HG03565 (cell line): ENCODE measurements at regions not wholly inside any gene's neighbourhood (a gene's known extent, or its start where the extent isn't known, plus 50 kb on each side); places are given as distances from the start of the nearest gene placed in this dataset.

Source experiments
- ATAC-seq: cut with Tn5 transposase; IDR thresholded peaks from one replicate; pipeline ENCODE4 v1.9.1; 2021; ENCODE audit warnings: mild to moderate bottlenecking, moderate library complexity; ENCODE audit not compliant: unreplicated experiment

- ATAC-seq = no peak
Observed at GRCh38 chr4:11271263-11271662, 157.4 kb downstream of the HS3ST1 start.

- no peak for ATAC-seq
Observed at GRCh38 chr4:11268149-11268548, 160.5 kb downstream of the HS3ST1 start.

DNA sequence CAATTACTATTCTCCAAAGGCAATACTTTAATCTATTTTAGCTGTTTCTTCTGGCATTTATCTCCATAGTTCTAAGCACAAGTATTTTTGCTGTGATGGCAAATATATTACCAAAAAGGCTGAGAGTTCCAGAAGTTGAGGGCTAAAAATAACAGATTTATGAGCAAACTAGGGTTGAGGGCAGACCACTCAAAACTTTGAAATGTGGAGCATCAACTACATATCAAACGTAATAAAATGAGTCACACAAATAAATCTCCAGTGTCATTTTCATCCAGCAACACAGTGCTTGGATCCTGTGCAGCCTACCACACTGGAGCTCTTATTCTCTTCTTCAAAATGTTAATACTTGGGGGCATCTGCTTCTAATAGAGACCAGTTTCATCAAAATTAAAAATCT lies 163.9 kb downstream of the HS3ST1 start:
- ATAC-seq = no peak

DNA sequence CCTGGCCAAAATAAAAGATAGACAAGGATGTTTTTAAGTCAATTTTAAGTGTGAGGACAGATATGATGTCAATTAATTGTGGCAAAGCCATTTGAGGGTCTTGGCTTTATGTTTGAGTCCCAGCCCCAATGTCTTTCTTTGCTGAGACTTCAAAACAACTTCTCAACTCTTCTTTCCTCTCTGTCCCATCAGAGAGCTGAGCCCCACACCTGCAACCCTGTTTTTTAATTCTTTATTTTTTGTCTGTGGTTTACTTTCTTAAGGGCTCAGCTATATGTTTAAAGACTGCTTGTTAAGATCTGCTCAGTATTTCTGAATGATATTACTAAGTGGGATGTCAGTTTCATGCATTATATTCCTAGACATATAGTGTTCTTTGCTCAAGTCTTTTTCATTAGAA lies 164.3 kb downstream of the HS3ST1 start:
- ATAC-seq = no peak

GRCh38 chr4:11263208-11263607 lies 165.5 kb downstream of the HS3ST1 start:
- no peak for ATAC-seq

DNA sequence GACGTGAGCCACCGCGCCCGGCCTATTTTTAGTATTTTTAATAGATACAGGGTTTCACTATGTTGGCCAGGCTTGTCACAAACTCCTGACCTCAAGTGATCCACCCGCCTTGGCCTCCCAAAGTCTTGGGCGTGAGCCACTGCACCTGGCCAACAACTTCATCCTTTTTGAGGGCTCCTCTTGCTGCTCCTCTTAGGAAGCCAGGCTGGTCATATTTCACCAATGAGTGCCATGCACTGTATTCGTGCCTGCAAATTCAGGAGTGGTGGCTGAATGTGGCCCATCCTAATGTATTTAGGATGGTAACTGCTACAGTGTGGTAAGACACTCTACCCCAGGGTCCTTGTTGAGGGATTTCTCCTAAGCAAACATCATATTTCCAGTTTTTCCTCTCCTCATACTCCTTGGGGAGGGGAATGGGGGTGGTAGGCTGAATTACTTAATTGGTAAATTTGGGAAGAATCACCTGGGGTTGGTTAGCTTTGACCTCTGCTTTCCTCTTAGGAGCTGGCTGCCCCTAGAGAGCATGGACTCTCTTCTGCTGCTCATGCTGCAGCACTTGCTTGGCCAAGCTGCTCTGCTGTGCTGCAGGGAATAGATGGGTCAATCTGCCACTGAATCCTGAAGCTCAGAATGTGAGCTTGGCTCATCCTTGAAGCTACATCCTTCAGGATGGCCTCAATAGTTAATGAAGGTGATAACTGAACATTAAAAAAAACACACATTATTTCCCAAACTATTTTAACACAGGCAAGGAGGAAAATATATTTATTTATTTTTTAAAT lies 167.4 kb downstream of the HS3ST1 start:
- ATAC-seq = no peak

GRCh38 chr4:11259837-11260236 lies 168.9 kb downstream of the HS3ST1 start:
- no peak for ATAC-seq

- no peak for ATAC-seq
Observed at GRCh38 chr4:11252149-11252548, 176.5 kb downstream of the HS3ST1 start.

DNA sequence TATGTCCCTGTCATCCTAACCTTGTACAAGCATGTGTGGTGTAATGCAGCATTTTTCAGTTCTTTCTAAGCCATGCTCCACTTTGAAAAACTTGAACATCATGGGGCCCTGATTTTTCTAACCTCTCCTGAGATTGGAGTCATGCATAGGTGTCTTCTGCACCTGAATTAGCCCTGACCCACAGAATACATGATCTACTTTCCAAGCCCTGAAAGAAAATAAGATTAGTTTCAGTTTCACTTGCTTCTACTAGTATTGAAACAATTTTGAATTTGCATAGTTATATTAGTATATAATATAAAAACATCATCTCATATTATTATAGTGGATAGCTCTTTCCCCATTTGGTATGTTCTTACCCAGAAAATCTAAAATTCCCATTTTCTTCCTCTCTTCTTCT lies 178.2 kb downstream of the HS3ST1 start:
- no peak for ATAC-seq

GRCh38 chr4:11232015-11232414 lies 196.7 kb downstream of the HS3ST1 start:
- no peak for ATAC-seq

DNA sequence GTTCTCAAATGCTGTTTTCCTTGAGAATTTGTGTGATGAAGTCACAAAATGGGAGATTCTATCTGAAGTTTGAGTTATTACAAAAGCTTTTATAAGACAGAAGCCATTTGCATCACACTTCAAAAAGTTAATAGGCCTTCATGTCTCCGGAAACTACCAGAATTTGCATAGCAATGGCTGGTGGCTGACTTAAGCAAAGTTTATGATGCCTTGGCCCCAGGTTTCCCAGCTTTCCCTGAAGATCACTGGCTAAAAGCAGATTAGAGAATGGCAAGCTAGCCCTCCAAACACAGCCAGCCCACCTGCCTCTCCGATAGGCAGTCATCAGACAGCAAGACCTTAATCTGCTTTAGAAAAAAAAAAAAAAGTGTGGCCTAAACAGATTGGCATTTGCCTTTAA lies 197.8 kb downstream of the HS3ST1 start:
- ATAC-seq = no peak

DNA sequence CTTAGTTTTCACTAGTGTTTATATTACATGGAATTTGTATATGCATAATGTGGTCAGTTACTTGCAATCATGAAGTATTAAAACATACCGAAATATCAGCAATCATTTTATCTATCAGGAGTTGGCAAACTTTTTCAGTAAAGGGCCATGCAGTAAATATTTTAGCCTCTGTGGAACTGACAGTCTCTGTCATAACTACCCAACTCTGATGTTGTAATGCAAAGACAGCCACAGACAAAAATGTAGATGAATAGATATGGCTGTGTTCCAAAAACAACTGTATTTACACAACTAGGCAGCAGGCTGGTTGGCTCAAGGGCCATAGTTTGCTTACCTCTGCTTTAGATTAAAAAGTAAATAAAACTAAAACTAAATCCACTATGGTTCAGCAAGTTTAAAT lies 200.2 kb downstream of the HS3ST1 start:
- no peak for ATAC-seq

DNA sequence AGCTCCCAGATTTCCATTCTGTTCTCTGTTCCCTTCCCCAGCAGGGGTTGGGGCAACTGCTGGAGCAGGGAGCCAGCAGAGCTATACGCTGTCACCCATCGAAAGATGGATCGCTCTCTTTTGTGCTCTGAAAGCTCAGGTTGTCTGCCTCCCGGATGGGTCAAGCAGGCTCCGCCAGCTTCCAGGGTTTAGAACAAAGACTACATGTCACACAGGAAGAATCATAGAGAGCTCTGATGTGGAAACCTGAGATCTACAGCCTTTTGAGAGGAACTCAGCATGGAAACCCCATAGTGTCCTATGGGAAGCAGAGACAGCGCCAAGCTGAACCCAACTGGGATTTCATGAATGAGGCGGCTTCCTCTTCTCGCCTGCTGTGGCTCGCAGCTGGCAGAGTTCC lies 205.4 kb downstream of the HS3ST1 start:
- ATAC-seq = no peak

DNA sequence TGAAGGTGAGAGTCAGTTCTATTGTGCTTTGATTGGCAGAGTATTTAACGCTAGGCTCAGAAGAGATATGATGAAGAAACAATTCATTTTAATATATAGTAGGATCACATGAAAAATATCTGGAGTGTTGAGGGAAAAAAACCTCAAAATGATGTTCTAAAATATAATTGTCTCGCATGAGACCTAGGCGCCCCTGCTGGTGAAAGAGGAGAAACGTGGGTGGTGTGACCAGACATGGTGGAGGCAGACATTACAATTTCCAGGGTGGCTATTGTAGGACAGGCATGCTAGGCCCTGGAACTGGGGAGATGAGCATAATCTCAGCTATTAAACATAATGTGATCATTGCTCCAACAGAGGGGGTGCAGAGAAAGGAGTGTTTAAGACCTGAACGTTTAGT lies 210.0 kb downstream of the HS3ST1 start:
- ATAC-seq = no peak

DNA sequence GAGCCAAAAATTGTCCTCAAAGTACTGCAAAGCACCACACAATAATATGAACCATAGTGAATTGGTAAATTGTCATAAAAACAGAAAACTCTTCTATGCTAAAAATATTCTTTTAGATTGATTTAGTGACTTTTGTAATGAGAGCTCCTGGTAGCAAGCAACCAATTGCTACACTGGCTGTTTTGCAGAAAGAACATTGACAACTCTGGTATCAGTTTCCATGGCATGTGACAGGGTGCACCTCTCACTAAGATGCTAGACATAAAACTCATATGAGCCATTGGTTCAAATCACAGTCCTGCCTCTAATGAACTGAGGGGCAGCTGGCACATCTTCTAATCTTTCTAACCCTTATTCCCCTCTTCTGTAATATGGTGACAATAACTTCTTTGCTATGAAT lies 212.2 kb downstream of the HS3ST1 start:
- no peak for ATAC-seq

DNA sequence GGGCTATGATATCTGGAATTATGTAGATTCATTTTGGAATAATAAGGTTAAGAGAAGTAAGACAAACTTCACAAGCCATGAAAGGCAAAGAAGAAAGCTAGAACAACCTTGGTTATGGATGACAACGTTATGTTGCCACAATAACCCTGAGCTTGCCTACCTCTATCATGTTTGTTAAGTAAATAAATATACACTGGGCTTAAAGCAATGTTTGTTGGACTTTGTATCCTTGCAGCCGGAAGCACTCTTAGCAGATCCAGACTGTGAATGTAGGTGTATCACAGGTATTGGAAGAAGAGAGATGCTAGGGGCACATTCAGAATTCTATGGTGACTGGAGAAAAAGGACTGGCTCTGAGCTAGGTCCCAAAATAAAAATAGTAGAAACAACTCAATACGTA lies 214.4 kb downstream of the HS3ST1 start:
- ATAC-seq = no peak

DNA sequence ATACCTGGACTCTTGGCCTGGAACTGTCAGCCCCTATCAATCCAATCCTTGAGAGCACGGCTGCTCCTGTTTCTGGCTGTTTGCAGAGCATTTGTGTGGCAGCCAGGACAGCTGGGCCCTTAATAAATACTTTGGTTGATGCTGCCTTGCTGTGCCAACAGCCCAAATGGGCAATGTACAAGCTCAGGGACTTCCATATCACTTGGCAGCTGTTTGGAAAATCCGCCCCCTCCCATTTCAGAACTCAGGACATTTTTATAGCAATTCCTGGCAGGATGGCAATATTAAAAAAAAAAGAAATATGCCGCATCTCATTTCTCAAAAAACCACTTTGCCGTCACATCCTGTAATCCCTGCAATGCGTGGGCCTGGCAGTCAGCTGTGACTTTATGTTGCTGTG lies 218.9 kb downstream of the HS3ST1 start:
- ATAC-seq = no peak

DNA sequence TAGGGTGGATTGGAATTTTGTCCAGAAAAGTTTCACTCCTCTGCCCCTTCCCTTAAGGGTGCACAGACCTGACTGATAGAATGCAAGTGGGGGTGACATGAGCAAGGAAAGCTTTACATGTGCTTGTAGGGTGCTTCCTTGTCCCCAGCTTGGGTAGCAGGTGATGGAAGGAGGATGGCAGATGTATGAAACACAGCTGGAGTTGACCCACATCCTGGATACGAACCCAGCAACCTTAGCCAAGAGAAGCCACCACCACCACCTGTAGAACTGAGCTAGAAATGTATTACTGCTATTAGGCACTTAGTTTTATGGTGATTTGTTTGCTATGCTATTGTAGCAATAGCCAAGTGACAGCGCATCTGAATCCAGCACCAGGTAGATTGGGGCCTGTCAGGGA lies 227.4 kb downstream of the HS3ST1 start:
- ATAC-seq = no peak

DNA sequence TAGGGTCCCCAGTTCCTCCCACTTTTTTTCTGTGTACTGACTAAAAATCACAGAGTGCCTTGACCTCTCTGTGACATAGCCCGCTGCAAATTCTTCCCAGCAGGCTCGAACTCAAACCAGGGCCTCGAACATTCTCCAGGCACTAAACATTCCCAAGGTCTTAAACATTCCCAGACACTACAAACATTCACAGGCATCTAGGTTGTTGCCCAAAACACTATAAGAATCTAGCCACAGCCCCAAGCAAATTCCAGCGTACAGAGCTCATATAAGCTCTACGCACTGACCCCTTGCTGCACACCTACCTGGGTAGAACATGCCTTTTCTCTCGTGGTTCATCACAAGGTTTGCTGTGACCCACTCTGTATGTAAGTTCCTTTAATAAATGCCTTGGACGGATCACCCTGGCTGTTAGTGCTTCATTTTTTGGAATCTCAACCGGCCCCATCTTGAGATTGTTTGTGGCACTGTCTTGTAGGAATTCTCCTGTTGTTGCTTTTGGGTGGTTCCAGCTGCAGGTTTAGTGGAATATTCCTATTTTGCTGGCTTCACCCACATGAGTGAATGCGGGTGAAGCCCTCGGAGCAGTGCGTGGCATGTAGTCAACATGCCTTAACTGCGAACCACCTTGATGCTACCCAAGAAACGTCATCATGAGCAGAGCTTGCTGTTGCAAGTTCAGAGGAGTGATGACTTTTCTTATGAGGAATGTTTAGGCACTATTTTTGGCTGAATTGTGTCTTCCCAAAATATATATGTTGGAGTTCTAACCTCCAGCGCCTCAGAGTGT lies 230.0 kb downstream of the HS3ST1 start:
- no peak for ATAC-seq

DNA sequence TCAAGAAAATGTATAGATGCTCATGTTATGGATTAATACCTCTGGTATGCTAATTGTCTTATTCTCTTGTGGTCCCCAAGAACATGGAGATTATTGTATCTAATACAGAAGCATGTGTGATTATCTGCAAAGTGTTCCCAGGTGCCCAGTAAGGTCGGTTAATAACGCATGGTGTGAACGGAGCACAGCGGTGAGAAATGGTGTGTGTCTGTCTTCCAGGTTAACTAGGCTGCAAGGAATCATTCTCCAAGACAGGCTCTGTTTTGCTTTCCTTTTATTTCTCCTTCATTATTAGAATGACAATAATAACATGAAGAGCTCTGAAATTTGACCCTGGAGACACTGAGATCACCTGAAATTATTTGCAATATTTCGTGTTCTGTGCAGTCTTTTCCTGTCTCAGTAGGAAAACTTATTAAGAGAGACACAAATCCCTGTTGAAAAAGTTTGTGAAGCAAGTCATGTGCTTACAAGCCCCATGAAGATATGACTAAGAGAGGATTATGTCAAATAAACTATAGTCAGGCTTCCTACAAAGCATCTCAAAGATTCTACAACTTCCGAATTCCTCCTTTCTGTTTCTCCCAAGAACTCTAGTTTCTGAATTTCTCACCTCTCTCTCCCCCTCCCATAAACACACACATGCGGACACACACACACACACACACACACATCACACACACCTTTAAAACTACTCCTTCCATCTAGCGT lies 230.9 kb downstream of the HS3ST1 start:
- no peak for ATAC-seq

GRCh38 chr4:11196927-11197522 lies 231.7 kb downstream of the HS3ST1 start:
- ATAC-seq = no peak
